HG03354 (cell line): ENCODE measurements at regions not wholly inside any gene's neighbourhood (a gene's known extent, or its start where the extent isn't known, plus 50 kb on each side); places are given as distances from the start of the nearest gene placed in this dataset.

Experiments
- ATAC-seq: cut with Tn5 transposase; IDR thresholded peaks from one replicate; pipeline ENCODE4 v1.9.1; 2021; ENCODE audit warnings: mild to moderate bottlenecking; ENCODE audit not compliant: unreplicated experiment, poor library complexity, severe bottlenecking

DNA sequence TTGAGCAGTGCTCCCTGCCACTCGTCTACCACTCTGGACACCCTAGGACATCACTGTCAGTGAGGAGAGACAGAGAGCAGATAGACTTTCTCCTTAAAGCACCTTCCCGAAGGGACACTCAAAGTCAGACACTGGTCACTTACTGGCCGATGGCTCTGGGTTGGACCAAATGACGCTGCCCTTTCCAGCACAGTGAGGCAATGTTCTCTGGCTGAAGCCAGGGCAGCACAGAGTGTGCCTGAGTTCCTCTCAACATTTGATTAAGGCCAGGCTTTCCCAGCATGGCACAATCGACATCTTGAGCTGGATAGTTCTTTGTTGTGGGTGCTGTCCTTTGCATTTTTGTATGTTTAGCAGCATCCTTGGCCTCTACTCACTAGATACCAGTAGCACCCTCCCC lies 206.2 kb downstream of the CSNK2A3 start:
- ATAC-seq: no peak

- ATAC-seq: no peak
Measured at GRCh38 chr11:11143849-11144248, 209.2 kb downstream of the CSNK2A3 start.

GRCh38 chr11:11142430-11142829 lies 210.6 kb downstream of the CSNK2A3 start:
- ATAC-seq: no peak

DNA sequence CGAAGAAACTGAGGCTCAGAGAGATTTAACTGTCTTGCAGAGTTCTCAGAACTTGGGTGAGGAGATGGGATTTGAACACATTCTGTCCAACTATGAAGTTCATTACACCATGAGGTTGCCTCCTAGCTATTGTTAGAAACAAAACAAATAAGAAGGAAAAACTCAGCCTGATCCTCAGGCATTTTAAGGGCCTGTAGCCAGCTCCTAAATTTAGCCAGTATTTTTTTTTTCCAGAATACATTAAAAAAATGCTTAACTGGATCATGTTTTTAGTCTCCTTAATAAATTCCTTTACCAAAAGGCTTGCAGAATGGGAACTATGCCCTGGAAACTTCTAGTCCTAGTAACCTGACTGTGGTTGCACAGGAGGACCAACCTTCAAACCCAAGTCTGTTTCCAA lies 212.0 kb downstream of the CSNK2A3 start:
- ATAC-seq: no peak

- ATAC-seq: no peak
Measured at GRCh38 chr11:11140510-11140909, 212.5 kb downstream of the CSNK2A3 start.

DNA sequence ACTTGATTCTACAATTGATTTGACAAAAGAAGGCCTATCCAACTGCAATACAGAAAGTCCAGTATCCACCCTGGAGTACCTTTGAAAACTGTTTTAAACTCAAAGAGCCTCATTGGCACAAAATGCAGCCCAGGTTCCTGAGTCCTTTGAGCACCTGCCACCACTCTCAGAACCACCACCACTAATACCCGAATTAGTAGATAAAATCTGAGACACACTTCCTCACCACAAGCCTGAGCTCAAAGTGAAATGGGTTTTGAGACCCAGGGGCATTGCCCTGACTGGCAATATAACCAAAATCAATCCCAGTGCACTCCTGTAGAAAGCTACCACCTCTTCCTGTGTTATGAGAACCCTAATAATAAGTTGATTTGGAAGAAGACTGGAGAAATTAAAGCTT lies 215.7 kb downstream of the CSNK2A3 start:
- no peak for ATAC-seq

DNA sequence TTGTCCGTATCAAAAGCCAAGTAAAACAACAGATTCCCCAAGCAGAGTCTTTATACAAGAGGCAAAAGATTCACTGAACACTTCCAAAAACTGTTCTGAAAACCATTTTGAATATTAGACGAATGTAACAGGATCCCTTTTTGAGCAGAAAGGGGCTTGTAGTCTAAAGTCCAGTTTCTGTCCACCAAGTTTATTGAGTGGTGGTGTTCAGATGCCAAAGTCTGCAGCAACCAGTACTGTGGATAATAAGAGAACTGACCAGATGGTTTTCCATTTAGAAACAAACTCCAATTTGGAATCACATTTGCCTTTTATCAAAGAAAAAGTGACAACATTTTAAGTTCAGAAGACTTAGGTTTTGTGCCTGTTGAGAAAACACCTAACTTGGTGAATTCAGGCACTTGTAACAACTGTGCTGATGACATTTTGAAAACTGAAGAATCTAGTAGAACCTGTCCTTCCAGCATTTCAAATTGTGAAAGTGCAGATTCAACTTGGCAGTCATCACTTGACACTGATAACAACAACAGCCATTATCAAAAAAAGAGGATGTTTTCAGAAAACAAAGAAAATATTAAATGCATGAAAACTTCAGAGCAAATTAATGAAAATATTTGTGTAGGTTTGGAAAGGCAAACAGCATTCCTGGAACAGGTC lies 217.1 kb downstream of the CSNK2A3 start:
- no peak for ATAC-seq

DNA sequence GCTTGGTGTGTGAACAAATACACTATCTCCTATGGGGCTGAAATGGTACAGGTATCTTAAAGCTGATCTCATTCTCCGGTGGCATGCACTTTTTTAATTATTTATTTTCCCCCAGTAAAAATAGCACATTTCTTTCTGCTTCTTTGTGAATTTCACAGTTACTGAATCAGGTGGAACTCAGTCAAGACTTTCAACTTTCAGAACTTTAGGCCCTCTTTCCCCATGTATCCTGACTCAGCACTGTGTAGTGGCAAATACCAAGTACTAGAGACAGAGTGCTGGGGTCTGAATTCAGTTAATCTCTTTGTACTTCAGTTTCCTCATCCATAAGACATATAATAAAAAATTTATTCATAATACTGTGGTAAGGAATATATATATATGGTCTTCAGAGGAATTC lies 223.9 kb downstream of the CSNK2A3 start:
- ATAC-seq: no peak

DNA sequence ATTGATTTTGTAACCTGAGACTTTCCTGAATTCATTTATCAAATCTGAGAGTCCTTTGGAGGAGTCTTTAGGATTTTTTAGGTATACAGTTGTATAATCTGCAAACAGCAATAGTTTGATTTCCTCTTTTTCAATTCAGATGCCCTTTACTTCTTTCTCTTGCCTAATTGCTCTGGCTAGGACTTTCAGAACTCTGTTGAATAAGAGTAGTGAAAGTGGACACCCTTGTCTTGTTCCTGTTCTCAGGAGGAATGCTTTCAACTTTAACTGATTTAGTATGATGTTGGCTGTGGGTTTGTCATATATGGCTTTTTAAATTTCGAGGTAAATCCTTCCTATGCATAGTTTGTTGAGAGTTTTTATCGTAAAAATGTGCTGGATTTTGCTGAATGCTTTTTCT lies 227.4 kb downstream of the CSNK2A3 start:
- ATAC-seq: no peak

GRCh38 chr11:11122749-11123148 lies 230.3 kb downstream of the CSNK2A3 start:
- no peak for ATAC-seq

DNA sequence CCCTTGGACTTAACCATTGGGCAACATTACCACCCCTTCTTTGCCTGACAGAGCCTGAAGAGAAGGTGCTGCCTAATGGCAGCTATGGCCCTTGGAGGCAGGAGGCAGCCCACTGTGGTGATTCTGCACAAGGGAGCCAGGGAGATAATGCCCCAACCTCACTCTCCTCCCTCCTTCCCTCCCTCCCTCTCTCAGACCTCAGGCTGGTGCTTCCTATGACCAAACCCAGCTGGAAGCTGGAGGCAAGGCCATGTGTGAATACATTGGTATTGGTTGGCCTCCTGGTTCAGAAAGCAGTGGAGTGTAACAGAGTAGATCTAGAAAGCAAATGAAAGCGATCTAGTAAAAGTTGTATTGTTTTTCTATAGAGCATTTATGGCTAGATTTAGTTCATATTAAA lies 233.1 kb downstream of the CSNK2A3 start:
- ATAC-seq: no peak

DNA sequence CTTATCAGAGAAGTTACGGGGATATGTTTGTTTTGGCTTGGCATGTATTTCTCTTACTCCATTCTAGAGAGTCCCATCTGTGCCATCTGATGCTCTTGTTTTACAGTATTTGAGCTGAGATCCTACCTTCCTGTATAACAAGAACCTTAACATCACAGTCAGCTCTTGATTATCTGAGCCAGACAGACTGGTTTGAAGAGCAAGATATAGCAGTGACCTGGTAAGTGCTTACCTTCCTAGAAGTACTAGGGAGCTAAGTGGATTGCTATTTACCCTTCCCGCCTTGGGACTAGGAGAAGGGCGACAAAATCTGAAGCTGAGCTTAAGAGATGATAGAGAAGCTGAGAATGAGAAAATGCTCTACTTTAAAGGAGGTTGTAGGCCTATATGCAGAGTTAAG lies 235.3 kb downstream of the CSNK2A3 start:
- no peak for ATAC-seq

- no peak for ATAC-seq
Measured at GRCh38 chr11:11115475-11115874, 237.6 kb downstream of the CSNK2A3 start.

DNA sequence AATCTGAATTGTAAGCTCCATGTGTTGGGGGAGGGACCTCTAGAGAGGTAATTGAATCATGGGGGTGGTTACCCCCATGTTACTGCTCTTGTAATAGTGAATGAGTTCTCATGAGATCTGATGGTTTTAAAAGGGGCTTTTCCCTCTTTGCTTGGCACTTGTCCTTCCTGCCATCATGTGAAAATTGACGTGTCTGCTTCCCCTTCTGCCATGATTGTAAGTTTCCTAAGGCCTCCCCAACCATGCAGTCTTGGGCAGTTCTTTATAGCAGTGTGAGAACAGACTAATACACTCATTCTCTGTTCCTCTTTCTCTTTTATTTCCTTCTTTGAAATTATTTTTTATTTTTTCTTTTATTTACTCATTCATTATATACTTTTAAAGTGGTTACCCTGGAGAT lies 239.4 kb downstream of the CSNK2A3 start:
- ATAC-seq: no peak

DNA sequence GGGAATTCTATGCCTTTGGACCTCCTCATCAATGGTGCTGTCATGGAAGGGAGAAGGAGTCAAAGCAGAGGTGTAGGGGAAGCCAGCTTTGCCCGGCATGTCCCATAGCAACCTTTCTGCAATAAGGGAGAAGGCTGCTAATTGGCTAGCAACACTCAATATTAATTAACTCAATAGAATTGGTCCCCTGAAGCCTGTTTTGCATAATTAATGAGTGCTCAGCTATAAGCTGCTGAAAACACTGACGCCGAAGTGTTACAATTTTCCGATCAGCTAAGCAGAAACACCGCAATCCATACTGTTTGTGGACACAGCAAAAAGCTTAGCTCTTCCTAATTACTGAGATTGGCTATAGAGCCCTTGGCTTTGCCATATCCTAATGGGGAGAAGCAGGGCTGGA lies 245.0 kb downstream of the CSNK2A3 start:
- no peak for ATAC-seq

DNA sequence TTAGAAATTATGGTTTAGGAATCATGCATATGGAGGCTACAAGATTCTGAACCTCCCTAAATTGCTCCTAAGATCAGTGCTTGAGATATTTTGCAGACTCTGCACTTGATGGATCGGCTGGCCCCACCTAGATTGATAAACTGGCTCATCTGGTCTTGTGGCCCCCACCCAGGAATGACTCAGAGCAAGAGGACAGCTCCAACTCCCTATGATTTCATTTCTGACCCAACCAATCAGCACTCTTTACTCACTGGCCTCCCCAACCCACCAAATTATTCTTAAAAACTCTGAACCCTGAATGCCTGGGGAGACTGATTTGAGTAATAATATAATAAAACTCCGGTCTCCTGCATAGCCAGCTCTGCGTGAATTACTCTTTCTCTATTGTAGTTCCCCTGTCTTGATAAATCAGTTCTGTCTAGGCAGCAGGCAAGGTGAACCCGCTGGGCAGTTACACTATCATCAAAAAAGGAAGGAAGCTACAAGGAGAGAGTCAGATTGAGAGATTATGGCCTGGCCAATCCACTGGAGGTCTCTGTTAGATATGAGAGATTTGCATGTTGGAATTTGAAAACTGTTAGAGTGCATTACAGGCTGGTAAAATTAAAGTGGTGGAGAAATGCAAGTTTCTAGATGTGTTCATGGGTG lies 245.8 kb downstream of the CSNK2A3 start:
- no peak for ATAC-seq

DNA sequence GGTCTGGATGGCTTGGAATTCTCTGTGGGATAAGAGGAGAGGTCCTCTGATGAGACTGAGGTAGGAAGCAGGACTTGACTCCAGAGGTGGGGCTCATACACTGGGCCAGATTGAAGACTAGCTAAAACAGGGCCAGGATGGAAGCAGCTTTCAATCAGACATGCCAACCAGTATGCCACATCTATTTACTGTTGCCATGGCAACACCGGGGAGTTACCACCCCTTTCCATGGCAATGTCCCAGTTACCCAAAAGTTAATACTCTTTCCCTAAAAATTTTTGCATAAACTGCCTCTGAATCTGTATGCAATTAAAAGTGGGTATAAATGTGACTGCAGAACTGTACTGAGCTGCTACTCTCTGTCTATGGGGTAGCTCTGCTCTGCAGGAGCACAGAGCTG lies 247.5 kb upstream of the ZBED5 start:
- ATAC-seq: no peak

- no peak for ATAC-seq
Measured at GRCh38 chr11:11095831-11096723, 238.2 kb upstream of the ZBED5 start.

DNA sequence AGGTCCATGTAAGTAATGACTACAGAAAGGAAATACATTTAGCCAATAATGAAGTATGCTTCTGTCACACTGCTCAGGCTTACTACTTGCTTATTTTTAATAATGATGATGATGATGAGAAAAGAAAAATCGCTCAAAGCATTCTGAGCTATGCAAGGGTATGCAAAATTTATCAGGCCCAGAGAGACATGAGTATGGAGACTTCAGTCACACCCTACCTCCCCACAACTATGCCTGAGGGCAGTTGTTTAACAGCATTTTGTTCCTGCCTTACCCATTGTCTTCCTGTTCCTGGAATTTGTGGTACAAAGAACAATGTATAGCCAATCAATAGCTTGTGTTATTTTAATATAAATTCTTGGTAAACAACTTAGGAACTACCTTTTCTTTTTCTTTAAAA lies 232.6 kb upstream of the ZBED5 start:
- no peak for ATAC-seq

DNA sequence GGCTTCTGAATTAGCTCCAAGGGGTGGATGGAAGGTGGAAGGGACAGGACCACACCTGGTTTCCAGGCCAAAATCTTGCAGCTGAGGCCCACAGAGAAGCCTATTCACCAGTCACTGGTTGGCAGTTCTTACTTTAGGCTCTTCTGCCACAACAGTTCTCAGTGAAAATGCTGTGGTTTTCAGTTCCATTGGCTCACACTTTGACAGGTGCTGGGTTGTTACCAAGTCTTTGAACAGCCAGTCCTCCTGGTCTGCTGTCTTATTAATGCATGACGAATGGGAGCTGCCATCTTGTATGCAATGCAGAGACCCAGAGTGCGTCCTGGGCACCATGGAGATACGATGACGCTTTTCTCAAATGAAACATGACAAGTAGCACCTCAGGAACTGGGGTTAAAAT lies 232.0 kb upstream of the ZBED5 start:
- no peak for ATAC-seq

DNA sequence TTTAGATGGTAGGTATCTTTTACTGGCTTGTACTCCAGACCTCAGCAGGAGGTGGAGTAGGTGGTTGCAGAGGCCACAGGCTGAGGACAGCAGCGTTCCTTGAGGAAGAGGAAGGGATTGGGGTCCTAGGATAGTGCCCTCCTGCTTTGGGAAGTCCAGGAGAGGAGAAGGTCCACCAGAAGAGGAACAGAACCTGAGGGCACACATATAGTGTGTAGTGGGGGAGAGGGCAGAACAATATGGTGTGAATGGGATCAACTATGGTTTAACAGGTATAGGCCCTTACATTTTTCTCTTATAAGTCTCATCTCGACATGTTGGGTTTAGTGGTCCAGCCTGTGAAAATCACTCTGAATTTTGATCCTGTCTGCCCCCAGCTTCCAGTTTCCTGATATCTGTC lies 229.1 kb upstream of the ZBED5 start:
- no peak for ATAC-seq
